Smooth muscle cell (in vitro differentiated cells): ENCODE measurements at regions not wholly inside any gene's neighbourhood (a gene's known extent, or its start where the extent isn't known, plus 50 kb on each side); places are given as distances from the start of the nearest gene placed in this dataset.
A peak's percentile ranks its signal among the peaks of the same experiment; 100 is the strongest.

Experiments
- DNase-seq: peaks from one replicate; lab custom pipeline; 2025; ENCODE audit not compliant: unreplicated experiment; lab: John Stamatoyannopoulos, UW
- H2AFZ ChIP-seq: fragments of 200-600 bp; sonication (generic); 2 replicates; pipeline ENCODE4 v1.6.0; 2016; ENCODE audit warnings: antibody characterized with exemption, low read depth, mild to moderate bottlenecking
- H3F3A ChIP-seq: fragments of 200-600 bp; sonication (generic); 2 replicates; pipeline ENCODE4 v1.6.0; 2017; ENCODE audit warnings: antibody characterized with exemption, low read depth
- H3K27ac ChIP-seq: fragments of 200-600 bp; sonication (generic); 2 replicates; pipeline ENCODE4 v1.5.1; 2016; ENCODE audit warnings: low read depth, mild to moderate bottlenecking
- H3K27me3 ChIP-seq: fragments of 200-600 bp; sonication (generic); 2 replicates; pipeline ENCODE4 v1.6.1; 2016; ENCODE audit warnings: low read depth, mild to moderate bottlenecking
- H3K36me3 ChIP-seq: fragments of 200-600 bp; sonication (generic); 2 replicates; pipeline ENCODE4 v1.5.1; 2016; ENCODE audit warnings: low read depth
- H3K4me1 ChIP-seq: fragments of 200-600 bp; sonication (generic); 2 replicates; pipeline ENCODE4 v1.5.1; 2016; ENCODE audit warnings: low read depth
- H3K4me2 ChIP-seq: fragments of 200-600 bp; sonication (generic); 2 replicates; pipeline ENCODE4 v1.6.0; 2016; ENCODE audit warnings: mild to moderate bottlenecking
- H3K4me3 ChIP-seq: fragments of 200-600 bp; sonication (generic); 2 replicates; pipeline ENCODE4 v1.5.1; 2016; ENCODE audit warnings: mild to moderate bottlenecking
- H3K79me2 ChIP-seq: fragments of 200-600 bp; sonication (generic); 2 replicates; pipeline ENCODE4 v1.6.0; 2016; ENCODE audit warnings: low read depth, mild to moderate bottlenecking
- H3K9ac ChIP-seq: fragments of 200-600 bp; sonication (generic); 2 replicates; pipeline ENCODE4 v1.6.0; 2016; ENCODE audit warnings: low read depth
- H3K9me3 ChIP-seq: fragments of 200-600 bp; sonication (generic); replicated peaks from 2 replicates; pipeline ENCODE4 v1.5.1; 2016; ENCODE audit warnings: low read depth
- H4K20me1 ChIP-seq: fragments of 200-600 bp; sonication (generic); 2 replicates; pipeline ENCODE4 v1.6.0; 2016; ENCODE audit warnings: low read depth
- WGBS: methylation state at CpG from one replicate; pipeline ENCODE4 v1.1.7; 2016; ENCODE audit warnings: low lambda C conversion rate; 5-methylcytosine and 5-hydroxymethylcytosine counted together
- TF ChIP-seq, protein P1 (sequence below): fragments of 200-600 bp; sonication (generic); IDR thresholded peaks from 2 replicates; pipeline ENCODE4 v1.5.1; 2017; ENCODE audit warnings: borderline replicate concordance, mild to moderate bottlenecking, antibody characterized with exemption; ENCODE audit not compliant: insufficient read depth, poor library complexity, severe bottlenecking

DNA sequence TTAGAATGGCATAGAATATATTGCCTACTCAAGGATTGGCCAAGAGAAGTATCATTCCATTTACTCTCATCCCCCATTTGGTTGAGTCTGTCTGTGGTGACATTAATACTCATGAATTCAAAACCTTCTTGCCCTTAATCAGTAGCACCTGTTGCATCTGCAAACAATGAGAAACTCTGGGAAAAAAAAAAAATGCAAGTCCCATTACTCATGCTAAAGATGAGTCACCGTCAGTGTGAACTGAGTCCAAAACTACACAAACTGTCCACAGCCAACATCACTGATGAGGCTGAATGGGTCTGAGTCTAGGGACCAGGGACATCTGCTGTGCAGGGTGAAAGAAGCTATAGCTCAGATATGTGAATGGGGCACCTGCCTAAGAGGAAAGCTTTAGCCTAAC, 96.9 kb upstream of the ADAMTS18 start:
- Histone ChIP-seq H3K4me3 (no peak overlapping the region), H3K9me3 (no peaks in the 10 kb centered on the region), H3K79me2 (no peaks in the 10 kb centered on the region), H3K27me3 (peaks cover 13% of the 10 kb centered on the region), H3F3A (no peaks in the 10 kb centered on the region), H3K27ac (no peak overlapping the region), H2AFZ (no peak overlapping the region), H3K9ac (no peak overlapping the region), H3K36me3 (no peaks in the 10 kb centered on the region), H4K20me1 (no peaks in the 10 kb centered on the region), H3K4me1 (no peaks in the 10 kb centered on the region), H3K4me2 (no peak overlapping the region)
- TF ChIP-seq, protein P1, sequence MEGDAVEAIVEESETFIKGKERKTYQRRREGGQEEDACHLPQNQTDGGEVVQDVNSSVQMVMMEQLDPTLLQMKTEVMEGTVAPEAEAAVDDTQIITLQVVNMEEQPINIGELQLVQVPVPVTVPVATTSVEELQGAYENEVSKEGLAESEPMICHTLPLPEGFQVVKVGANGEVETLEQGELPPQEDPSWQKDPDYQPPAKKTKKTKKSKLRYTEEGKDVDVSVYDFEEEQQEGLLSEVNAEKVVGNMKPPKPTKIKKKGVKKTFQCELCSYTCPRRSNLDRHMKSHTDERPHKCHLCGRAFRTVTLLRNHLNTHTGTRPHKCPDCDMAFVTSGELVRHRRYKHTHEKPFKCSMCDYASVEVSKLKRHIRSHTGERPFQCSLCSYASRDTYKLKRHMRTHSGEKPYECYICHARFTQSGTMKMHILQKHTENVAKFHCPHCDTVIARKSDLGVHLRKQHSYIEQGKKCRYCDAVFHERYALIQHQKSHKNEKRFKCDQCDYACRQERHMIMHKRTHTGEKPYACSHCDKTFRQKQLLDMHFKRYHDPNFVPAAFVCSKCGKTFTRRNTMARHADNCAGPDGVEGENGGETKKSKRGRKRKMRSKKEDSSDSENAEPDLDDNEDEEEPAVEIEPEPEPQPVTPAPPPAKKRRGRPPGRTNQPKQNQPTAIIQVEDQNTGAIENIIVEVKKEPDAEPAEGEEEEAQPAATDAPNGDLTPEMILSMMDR = no peak
- WGBS = 27% methylated on average over 1 of the region's 1 CpG
- no peak for DNase-seq

DNA sequence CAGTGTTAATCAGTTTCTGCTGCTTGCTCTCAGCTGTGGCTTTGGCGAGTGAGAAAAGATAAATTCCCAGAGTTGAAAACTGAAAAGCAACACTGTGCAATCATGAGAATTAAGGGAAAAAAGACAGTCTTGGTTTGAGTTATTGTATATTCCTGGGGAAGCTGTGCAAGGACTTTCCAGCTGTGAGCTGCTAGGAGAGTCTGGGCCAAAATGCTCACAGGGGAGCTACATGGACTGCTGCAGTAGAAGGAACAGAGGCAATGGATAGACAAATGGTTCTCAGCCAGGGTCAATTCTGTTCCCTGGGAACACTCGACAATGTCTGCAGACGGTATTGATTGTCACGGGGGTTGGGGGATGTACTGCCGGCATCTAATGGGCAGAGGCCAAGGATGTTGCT, 102.0 kb upstream of the ADAMTS18 start:
- H3K9ac ChIP-seq = no peak overlapping the region
- no peak overlapping the region for H3K27ac ChIP-seq
- H3K9me3 ChIP-seq = no peaks in the 10 kb centered on the region
- H4K20me1 ChIP-seq = no peaks in the 10 kb centered on the region
- TF ChIP-seq, protein P1 = no peak
- H3K27me3 ChIP-seq = peaks cover 21% of the 10 kb centered on the region
- no peaks in the 10 kb centered on the region for H3K36me3 ChIP-seq
- H2AFZ ChIP-seq = no peak overlapping the region
- H3K4me3 ChIP-seq = no peak overlapping the region
- no peak for DNase-seq
- 91% methylated on average over 5 of the region's 5 CpGs for WGBS
- no peaks in the 10 kb centered on the region for H3K79me2 ChIP-seq
- H3F3A ChIP-seq = no peaks in the 10 kb centered on the region
- no peaks in the 10 kb centered on the region for H3K4me1 ChIP-seq
- no peak overlapping the region for H3K4me2 ChIP-seq

DNA sequence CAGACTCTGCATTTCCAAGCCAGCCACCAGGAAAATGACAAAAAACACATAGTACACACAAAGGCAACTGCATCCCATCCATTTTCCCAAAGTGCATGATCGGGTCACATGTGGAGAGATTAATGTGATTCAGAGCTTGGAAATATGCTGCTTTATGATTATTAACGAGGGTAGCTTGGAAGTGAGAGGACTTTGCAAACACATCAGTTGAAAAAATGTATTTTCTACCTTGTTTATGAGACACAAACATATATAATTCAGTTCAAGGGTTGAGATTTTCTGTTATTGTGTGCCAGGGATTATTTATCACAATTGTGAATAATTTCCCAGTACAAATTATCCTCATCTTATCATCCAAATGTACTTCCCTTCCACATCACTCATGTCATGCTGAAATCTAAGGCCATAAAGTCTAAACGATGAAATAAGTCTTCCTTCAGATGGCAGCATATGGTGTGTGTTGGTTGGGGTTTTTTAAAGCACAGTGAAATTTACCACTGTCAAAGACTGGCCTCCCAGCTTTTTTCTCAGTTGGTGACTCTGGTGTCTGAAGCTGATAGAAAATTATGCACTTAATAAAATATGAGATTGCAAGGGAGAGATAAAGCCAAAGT, 104.7 kb upstream of the ADAMTS18 start:
- Histone ChIP-seq H3K9ac (no peak overlapping the region), H3F3A (no peaks in the 10 kb centered on the region), H3K36me3 (no peaks in the 10 kb centered on the region), H3K79me2 (no peaks in the 10 kb centered on the region), H3K9me3 (no peaks in the 10 kb centered on the region), H4K20me1 (no peaks in the 10 kb centered on the region), H3K4me1 (no peaks in the 10 kb centered on the region), H3K4me2 (no peak overlapping the region), H3K4me3 (no peak overlapping the region), H3K27ac (no peak overlapping the region), H3K27me3 (peaks cover 24% of the 10 kb centered on the region), H2AFZ (no peak overlapping the region)
- TF ChIP-seq, protein P1 = no peak
- no peak for DNase-seq
- WGBS = 72% methylated on average over 3 of the region's 3 CpGs

DNA sequence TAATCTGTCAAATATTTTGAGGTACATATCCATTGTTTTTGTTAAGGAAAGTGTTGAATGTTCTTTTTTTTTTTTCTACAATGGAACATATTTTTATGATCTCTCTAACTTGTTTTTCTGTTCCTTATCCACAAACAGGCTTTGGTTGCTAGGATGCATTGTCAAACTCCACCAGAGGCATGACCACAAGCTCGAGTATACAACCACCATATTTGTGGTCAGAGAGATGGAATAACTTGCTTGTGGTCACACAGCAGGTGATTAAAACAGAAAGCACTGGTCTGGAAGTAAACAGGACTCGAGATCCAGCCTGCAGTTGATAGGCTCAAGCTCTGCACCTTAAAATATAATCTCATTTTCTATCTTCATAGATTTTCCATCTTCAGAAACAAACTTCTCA, 105.8 kb upstream of the ADAMTS18 start:
- Histone ChIP-seq H4K20me1 (no peaks in the 10 kb centered on the region), H2AFZ (no peak overlapping the region), H3K4me3 (no peak overlapping the region), H3K36me3 (no peaks in the 10 kb centered on the region), H3K9ac (peak overlapping the region; percentile 11), H3K27ac (no peak overlapping the region), H3K4me2 (no peak overlapping the region), H3F3A (no peaks in the 10 kb centered on the region), H3K79me2 (no peaks in the 10 kb centered on the region), H3K4me1 (no peaks in the 10 kb centered on the region), H3K9me3 (no peaks in the 10 kb centered on the region), H3K27me3 (peaks cover 19% of the 10 kb centered on the region)
- no peak for DNase-seq
- TF ChIP-seq, protein P1 = no peak
- 27% methylated on average over 2 of the region's 2 CpGs for WGBS
